Astrocyte (in vitro differentiated cells and primary cell): ENCODE measurements at regions not wholly inside any gene's neighbourhood (a gene's known extent, or its start where the extent isn't known, plus 50 kb on each side); places are given as distances from the start of the nearest gene placed in this dataset.

Source experiments
- DNase-seq: peaks from one replicate; pipeline ENCODE4 v3.0.0-alpha.2; 2010; ENCODE audit warnings: low read depth
- FAIRE-seq: peaks from 2 replicates; lab custom pipeline; 2011; peaks lifted over from hg19 to GRCh38; lab: Jason Lieb, UNC
- H2AFZ ChIP-seq: 2 replicates; pipeline ENCODE4 v1.6.0; 2012; ENCODE audit warnings: low read depth, low read length, inconsistent platforms
- H3K27ac ChIP-seq: 2 replicates; pipeline ENCODE4 v1.5.1; 2011; ENCODE audit warnings: low read depth, low read length, inconsistent platforms
- H3K27me3 ChIP-seq: 2 replicates; pipeline ENCODE4 v1.6.0; 2011; ENCODE audit warnings: low read length, inconsistent platforms; ENCODE audit not compliant: insufficient read depth
- H3K36me3 ChIP-seq: 2 replicates; pipeline ENCODE4 v1.5.1; 2011; ENCODE audit warnings: low read length, inconsistent platforms; ENCODE audit not compliant: insufficient read depth
- H3K4me1 ChIP-seq: 2 replicates; pipeline ENCODE4 v1.5.1; 2011; ENCODE audit warnings: low read length, inconsistent platforms; ENCODE audit not compliant: insufficient read depth
- H3K4me2 ChIP-seq: 2 replicates; pipeline ENCODE4 v1.6.0; 2012; ENCODE audit warnings: low read length, inconsistent platforms
- H3K4me3 ChIP-seq: 2 replicates; pipeline ENCODE4 v1.5.1; 2011; ENCODE audit warnings: low read depth, mild to moderate bottlenecking, low read length, inconsistent platforms; ENCODE audit not compliant: insufficient read depth
- H3K79me2 ChIP-seq: 2 replicates; pipeline ENCODE4 v1.6.0; 2012; ENCODE audit warnings: mild to moderate bottlenecking, low read length, inconsistent platforms; ENCODE audit not compliant: insufficient read depth
- H3K9ac ChIP-seq: 2 replicates; pipeline ENCODE4 v1.6.0; 2012; ENCODE audit warnings: mild to moderate bottlenecking, low read length, inconsistent platforms
- H3K9me3 ChIP-seq: 2 replicates; pipeline ENCODE4 v1.5.1; 2012; ENCODE audit warnings: low read depth, mild to moderate bottlenecking, low read length, inconsistent platforms; ENCODE audit not compliant: insufficient read depth
- H4K20me1 ChIP-seq: 2 replicates; pipeline ENCODE4 v1.6.0; 2012; ENCODE audit warnings: low read length, inconsistent platforms; ENCODE audit not compliant: insufficient read depth
- H3K27ac Mint-ChIP-seq: one replicate; pipeline ENCODE4 v1.8.0; 2021; ENCODE audit warnings: mild to moderate bottlenecking, mixed read lengths; ENCODE audit not compliant: unreplicated experiment
- H3K27me3 Mint-ChIP-seq: one replicate; pipeline ENCODE4 v1.8.0; 2021; ENCODE audit warnings: low read depth, mixed read lengths; ENCODE audit not compliant: unreplicated experiment
- H3K36me3 Mint-ChIP-seq: one replicate; pipeline ENCODE4 v1.8.0; 2021; ENCODE audit warnings: low read depth, mixed read lengths; ENCODE audit not compliant: unreplicated experiment
- H3K4me1 Mint-ChIP-seq: one replicate; pipeline ENCODE4 v1.8.0; 2021; ENCODE audit warnings: low read depth, mixed read lengths; ENCODE audit not compliant: unreplicated experiment
- H3K4me3 Mint-ChIP-seq: one replicate; pipeline ENCODE4 v1.8.0; 2021; ENCODE audit warnings: mild to moderate bottlenecking, moderate library complexity, mixed read lengths; ENCODE audit not compliant: unreplicated experiment
- H3K9me3 Mint-ChIP-seq: one replicate; pipeline ENCODE4 v1.8.0; 2021; ENCODE audit warnings: mild to moderate bottlenecking, mixed read lengths; ENCODE audit not compliant: unreplicated experiment
- CTCF ChIP-seq: IDR thresholded peaks from 2 replicates; pipeline ENCODE4 v1.5.1; 2011; ENCODE audit warnings: low read depth, mild to moderate bottlenecking, inconsistent platforms, low read length, moderate library complexity; ENCODE audit not compliant: insufficient read depth
- EZH2 ChIP-seq: IDR thresholded peaks from 2 replicates; pipeline ENCODE4 v1.6.1; 2012; ENCODE audit warnings: mild to moderate bottlenecking, low read length, inconsistent platforms; ENCODE audit not compliant: insufficient read depth

GRCh38 chr4:122305853-122306252 lies 73.0 kb upstream of the ADAD1 start:
- H2AFZ ChIP-seq = no peak overlapping the region
- no peaks in the 10 kb centered on the region for H3K9me3 Mint-ChIP-seq
- peaks cover 6% of the 10 kb centered on the region for H3K36me3 ChIP-seq
- H3K4me3 ChIP-seq = no peak overlapping the region
- H3K9ac ChIP-seq = no peak overlapping the region
- no peak for FAIRE-seq
- H3K4me3 Mint-ChIP-seq = no peak overlapping the region
- H3K27me3 ChIP-seq = no peaks in the 10 kb centered on the region
- H3K79me2 ChIP-seq = no peaks in the 10 kb centered on the region
- no peaks in the 10 kb centered on the region for H3K9me3 ChIP-seq
- no peaks in the 10 kb centered on the region for H3K4me1 Mint-ChIP-seq
- H3K4me1 ChIP-seq = no peaks in the 10 kb centered on the region
- H3K36me3 Mint-ChIP-seq = peaks cover 4% of the 10 kb centered on the region
- no peaks in the 10 kb centered on the region for H3K27me3 Mint-ChIP-seq
- no peak overlapping the region for H3K27ac ChIP-seq
- H3K4me2 ChIP-seq = no peak overlapping the region
- TF ChIP-seq CTCF (no peak), EZH2 (no peak)
- DNase-seq = no peak
- no peaks in the 10 kb centered on the region for H4K20me1 ChIP-seq
- no peak overlapping the region for H3K27ac Mint-ChIP-seq

GRCh38 chr4:122309988-122310626 lies 68.7 kb upstream of the ADAD1 start:
- Histone ChIP-seq H3K9me3 (no peaks in the 10 kb centered on the region), H3K4me1 (no peaks in the 10 kb centered on the region), H3K4me2 (no peak overlapping the region), H2AFZ (no peak overlapping the region), H3K36me3 (peaks cover 6% of the 10 kb centered on the region), H3K27me3 (no peaks in the 10 kb centered on the region), H3K27ac (no peak overlapping the region), H3K9ac (no peak overlapping the region), H3K4me3 (no peak overlapping the region), H4K20me1 (no peaks in the 10 kb centered on the region), H3K79me2 (no peaks in the 10 kb centered on the region)
- Mint-ChIP-seq H3K4me3 (no peak overlapping the region), H3K27me3 (no peaks in the 10 kb centered on the region), H3K36me3 (no peaks in the 10 kb centered on the region), H3K27ac (no peak overlapping the region), H3K4me1 (no peaks in the 10 kb centered on the region), H3K9me3 (no peaks in the 10 kb centered on the region)
- DNase-seq = no peak
- FAIRE-seq = no peak
- TF ChIP-seq EZH2 (no peak), CTCF (peak; percentile 32)

- Histone ChIP-seq H3K4me3 (no peak overlapping the region), H2AFZ (no peak overlapping the region), H3K79me2 (no peaks in the 10 kb centered on the region), H3K9ac (no peak overlapping the region), H3K27me3 (no peaks in the 10 kb centered on the region), H3K27ac (no peak overlapping the region), H4K20me1 (no peaks in the 10 kb centered on the region), H3K36me3 (peaks cover 9% of the 10 kb centered on the region), H3K9me3 (no peaks in the 10 kb centered on the region), H3K4me2 (no peak overlapping the region), H3K4me1 (no peaks in the 10 kb centered on the region)
- Mint-ChIP-seq H3K4me3 (no peak overlapping the region), H3K27me3 (no peaks in the 10 kb centered on the region), H3K36me3 (no peaks in the 10 kb centered on the region), H3K9me3 (no peaks in the 10 kb centered on the region), H3K4me1 (no peaks in the 10 kb centered on the region), H3K27ac (no peak overlapping the region)
- no peak for FAIRE-seq
- DNase-seq = no peak
- no peak for TF ChIP-seq EZH2
- TF ChIP-seq CTCF = no peak
Observed at GRCh38 chr4:122313006-122313646, 65.7 kb upstream of the ADAD1 start.
